Activated CD8-positive, alpha-beta memory T cell treated with anti-CD3 and anti-CD28 coated beads for 48 hours (primary cell): ENCODE measurements at regions not wholly inside any gene's neighbourhood (a gene's known extent, or its start where the extent isn't known, plus 50 kb on each side); places are given as distances from the start of the nearest gene placed in this dataset.
"Not testable (repeated sequence)": the region's sequence is repeated elsewhere in the genome, so short reads cannot be mapped to it uniquely, and the experiment has no call there.

ENCODE experiments used
- DNase-seq, 3 experiments: peaks; one replicate each; pipeline ENCODE4 v3.0.0-alpha.2; 2020; ENCODE audit warnings: low read depth in 2 of 3, low spot score in 2 of 3

DNA sequence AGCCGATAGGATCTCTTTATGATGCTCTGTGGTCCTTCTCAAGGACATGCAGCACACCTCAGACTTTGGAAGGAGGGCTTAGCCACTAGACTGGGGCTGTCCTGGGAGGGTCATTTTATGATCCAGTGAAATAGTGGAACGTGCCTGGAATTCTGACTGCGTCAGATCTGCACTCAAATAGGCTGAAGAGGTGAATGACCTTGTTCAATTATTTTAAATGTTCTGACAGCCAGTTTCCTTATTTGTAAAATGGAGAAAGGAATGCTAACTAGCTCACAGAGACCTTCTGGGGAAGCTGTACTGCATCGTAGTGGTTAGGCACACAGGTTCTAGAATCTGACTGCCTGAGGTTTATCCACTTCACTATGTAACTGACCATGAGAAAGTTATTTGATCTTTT, 587.5 kb downstream of the MAFB start:
- no peak for DNase-seq

DNA sequence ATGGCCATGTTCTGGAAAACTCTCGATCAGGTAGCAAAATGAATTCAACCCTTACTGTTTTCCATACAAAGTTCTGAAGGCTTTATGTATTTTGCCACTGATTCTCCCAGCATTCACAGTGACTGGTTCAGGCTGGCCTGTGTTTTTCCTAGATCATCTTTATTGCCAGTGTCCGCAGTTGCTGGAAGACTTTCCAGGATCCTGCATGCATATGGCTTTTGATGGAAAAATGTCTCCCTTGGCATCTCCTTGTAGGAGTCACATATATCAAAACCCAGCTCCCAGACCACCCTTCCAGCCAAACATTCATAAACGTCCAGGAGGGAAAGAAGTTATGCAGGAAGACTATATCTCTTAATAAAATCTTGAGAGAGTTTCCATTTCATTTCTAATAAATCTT, 588.8 kb downstream of the MAFB start:
- DNase-seq = no peak

- DNase-seq = no peak
These were observed 598.8 kb downstream of the MAFB start for GRCh38 chr20:40090236-40090635.

GRCh38 chr20:40087496-40087895, 601.5 kb downstream of the MAFB start:
- DNase-seq = no peak

GRCh38 chr20:40085513-40085912, 603.5 kb downstream of the MAFB start:
- DNase-seq = no peak

DNA sequence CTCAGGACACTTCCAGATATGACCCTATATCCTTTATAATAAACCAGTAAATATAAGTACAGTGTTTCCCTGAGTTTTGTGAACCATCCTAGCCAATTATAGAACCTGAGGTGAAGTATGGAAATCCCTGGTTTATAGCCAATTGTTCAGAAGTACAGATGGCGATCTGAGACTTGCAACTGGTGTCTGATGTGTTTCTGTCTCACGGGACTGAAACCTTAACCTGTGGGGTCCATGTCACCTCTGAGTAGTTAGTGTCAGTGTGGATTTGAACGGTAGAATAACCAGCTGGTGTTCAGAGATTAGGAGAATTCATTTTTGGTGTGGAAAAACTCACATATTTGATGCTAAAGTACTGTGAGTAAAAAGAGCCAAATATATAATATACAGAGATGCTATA, 606.6 kb downstream of the MAFB start:
- no peak for DNase-seq

GRCh38 chr20:40081653-40082052, 607.4 kb downstream of the MAFB start:
- no peak for DNase-seq

- no peak for DNase-seq
These were observed 608.9 kb downstream of the MAFB start for GRCh38 chr20:40080041-40080652.

GRCh38 chr20:40073535-40074111, 615.4 kb downstream of the MAFB start:
- no peak for DNase-seq

DNA sequence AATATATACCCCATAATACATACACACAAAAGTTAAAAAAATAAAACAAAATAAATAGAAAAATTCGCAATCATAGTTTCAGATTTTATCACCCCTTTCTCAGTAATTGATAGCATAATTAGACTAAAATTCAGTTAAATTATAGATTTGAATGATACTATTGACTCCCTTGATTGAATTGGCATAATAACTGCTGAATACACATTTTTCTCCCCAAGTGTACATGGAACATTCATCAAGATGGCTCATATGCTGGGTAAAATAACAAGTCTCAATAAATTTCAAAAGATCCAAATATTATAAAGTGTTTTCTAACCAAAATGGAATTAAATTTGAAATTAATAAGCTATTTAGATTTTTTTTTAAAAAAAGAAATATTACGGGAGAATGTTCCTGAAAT, 616.1 kb downstream of the MAFB start:
- DNase-seq = no peak

DNA sequence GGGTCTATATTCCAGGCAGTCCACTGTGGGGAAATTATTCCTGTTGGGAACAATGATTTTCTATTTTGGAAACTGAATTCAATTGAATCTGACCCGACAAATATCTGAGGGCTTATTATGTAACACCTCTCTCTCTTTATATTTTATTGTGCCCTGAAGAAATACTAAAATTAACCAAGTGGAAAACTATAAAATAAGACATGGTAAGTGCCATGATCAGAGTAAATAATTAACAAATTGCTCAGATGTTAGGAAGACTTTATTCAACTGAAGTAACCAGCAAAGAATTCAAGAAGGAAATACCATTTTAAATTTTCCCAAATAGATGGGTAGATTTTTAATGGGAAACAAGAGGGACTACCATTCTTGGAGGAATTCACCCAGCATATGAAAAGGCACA, 632.9 kb downstream of the MAFB start:
- DNase-seq = no peak

- no peak for DNase-seq
These were observed 633.3 kb downstream of the MAFB start for GRCh38 chr20:40055711-40056110.

DNA sequence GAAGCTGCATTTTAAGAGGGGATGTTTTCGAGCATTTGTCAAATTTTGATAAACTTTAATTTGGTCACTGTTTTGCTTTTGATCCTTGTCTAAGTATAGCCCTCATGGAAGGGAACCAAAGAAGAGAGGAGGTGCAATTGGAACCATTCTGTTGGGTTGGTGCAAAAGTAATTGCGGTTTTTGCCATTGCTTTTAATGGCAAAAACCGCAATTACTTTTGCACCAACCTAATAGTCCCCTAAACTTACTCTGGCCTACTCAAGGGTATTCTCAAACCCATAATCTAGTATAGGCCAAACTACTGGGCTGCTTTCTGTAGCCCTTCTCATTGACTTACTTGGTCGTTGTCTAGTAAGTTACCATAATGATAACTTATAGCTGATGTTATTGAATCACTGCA, 634.7 kb downstream of the MAFB start:
- no peak for DNase-seq

DNA sequence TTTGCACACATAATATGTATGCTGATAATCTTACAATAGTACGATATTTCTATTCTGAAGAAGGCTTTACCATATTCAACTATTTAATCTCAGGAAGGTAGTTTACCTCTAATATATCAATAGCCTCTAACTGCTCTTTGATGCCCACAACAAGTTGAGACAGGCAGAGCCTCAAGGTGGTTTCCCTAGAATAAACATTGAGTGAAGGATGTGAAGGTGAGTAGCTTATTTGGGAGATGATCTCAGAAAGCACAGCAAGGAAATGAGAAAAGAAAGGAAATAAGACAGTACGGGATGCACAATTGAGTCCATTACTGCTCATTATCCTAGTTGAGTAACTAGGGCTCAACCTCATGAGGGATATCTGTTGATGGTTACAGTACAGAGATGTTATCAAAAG, 638.4 kb downstream of the MAFB start:
- DNase-seq = no peak

DNA sequence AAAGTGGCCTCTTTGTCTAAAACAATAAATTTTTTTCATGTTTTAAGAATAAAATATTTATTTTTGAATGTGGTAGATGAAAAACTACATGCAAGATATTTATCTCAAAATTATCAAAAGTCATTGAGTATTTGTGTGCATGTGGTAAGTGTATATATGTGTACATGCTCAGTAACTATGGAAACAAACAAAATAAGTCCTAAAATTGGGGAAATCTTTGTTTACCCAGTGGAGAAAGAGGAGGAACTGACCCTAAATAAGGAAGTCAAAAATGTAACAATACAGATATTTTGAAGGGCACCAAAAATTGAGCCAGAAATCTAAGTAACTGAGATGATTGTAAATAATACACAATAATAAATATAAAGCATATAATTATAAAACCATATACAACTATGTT, 639.2 kb downstream of the MAFB start:
- DNase-seq = no peak

DNA sequence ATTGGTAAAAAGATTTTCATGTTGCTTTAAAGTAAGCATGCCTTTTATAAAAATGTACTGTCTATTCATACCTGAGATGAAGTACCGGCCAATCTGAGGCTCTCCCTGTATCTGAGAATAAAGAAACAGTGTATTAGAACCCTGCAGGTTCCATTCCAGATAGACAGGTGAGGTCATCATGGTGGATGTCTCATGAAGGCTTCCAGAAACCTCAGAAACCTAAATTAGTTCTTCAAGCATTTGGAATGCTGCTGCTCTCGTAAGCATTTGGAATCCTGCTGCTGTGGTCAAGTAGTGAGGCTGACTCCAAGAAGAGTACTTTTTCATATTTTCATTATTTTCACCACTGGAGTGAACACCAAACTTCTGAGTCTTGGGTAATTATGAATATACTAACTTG, 642.3 kb downstream of the MAFB start:
- DNase-seq = no peak

DNA sequence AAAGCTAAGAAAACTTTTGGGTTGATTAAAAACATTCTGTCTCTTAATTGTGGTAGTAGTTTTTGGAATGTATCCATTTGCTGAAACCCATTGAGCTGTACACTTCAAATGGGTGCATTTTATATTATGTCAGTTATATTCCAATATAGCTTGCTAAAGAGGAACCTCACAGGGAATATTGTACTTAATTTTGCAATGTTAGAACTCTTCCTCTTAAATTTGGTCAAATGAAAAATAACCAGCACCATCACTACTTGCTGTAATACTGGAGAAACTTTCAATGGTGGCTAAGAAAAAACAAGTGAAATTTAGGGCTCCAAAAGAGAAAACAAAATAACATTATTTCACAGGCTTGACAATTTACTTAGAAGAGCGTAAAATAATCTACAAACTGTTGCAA, 651.5 kb downstream of the MAFB start:
- no peak for DNase-seq

- DNase-seq = no peak
These were observed 659.4 kb downstream of the MAFB start for GRCh38 chr20:40029589-40029988.

- DNase-seq = no peak
These were observed 669.5 kb downstream of the MAFB start for GRCh38 chr20:40019510-40019909.

DNA sequence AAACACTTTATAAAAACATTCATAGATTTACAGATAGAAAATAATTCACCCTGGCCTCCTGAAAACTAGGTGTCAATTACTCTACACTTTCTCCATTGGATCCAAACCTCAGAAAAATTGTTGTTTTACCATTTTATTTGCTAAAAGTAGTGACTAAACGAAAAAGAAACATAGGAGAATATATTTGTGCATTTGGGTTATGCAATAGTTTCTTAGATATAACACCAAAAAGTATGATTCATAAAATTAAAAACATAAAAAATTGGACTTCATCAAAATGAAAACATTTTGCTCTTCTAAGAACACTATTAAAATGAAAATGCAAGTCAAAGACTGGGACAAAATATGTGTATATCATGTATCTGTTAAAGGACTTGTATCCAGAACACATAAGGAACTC, 671.3 kb downstream of the MAFB start:
- no peak for DNase-seq

DNA sequence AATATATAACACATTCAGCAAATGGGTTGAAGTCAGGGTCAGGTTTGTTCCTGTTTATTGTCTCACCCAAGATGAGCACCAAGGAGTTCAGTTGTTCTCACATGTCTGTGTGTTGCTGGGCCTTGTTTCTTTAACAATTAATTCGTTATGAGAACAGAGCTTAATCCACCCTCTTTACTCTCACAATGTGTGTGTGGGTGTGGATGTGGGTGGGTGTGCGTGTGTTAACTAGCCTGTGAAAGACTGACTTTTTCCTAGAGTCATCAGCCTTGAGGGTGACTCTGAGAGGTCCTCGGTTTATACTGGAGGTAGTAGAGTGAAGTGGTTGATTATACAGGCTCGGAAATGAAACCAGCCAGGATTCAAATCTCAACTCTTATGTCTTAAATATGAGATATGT, 672.1 kb downstream of the MAFB start:
- DNase-seq = no peak

DNA sequence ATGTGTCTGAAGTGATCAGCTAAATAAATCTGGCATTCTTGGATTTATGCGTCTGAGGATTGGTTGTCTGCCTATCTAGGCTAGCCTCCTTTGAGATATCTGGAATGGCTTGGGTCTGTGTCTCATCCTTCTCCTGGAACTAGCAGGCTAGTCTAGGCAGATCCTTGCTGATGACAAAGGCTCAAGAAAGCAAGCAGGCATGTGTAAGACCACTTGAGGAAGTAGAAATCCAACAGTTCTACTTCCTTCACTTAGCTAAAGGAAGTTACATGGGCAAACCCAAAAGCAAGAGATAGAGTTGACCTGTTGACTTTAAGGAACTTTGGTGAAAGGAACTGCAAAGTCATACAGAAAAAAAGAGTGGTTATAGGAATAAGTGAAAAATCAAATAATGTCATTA, 672.6 kb downstream of the MAFB start:
- no peak for DNase-seq

GRCh38 chr20:40012026-40012425, 677.0 kb downstream of the MAFB start:
- not testable (repeated sequence) for DNase-seq
